Prostate gland (tissue), 2 donors: ENCODE measurements at regions not wholly inside any gene's neighbourhood (a gene's known extent, or its start where the extent isn't known, plus 50 kb on each side); places are given as distances from the start of the nearest gene placed in this dataset.

ENCODE experiments used
- POLR2A ChIP-seq: fragments of 450-650 bp; IDR thresholded peaks from one replicate; pipeline ENCODE4 v1.6.1; 2016; ENCODE audit warnings: antibody characterized with exemption, mild to moderate bottlenecking
- POLR2AphosphoS5 ChIP-seq: sonication (generic); formaldehyde crosslinking; IDR thresholded peaks from one replicate; pipeline ENCODE4 v1.6.1; 2017; ENCODE audit warnings: antibody characterized with exemption
- TF ChIP-seq, protein P1 (sequence below), 4 experiments: fragments of 200-600 bp in 2 of 4; fragments of 450-650 bp in 2 of 4; sonication (generic) in 2 of 4; IDR thresholded peaks; 1 replicate in 3 of 4; 2 replicates in 1 of 4; pipeline ENCODE4 v1.5.1; 2016 to 2019; ENCODE audit warnings: antibody characterized with exemption in 4 of 4, mild to moderate bottlenecking in 2 of 4, moderate library complexity in 2 of 4

GRCh38 chr7:25727876-25728275 is 424.1 kb upstream of the NFE2L3 start:
- TF ChIP-seq, protein P1, sequence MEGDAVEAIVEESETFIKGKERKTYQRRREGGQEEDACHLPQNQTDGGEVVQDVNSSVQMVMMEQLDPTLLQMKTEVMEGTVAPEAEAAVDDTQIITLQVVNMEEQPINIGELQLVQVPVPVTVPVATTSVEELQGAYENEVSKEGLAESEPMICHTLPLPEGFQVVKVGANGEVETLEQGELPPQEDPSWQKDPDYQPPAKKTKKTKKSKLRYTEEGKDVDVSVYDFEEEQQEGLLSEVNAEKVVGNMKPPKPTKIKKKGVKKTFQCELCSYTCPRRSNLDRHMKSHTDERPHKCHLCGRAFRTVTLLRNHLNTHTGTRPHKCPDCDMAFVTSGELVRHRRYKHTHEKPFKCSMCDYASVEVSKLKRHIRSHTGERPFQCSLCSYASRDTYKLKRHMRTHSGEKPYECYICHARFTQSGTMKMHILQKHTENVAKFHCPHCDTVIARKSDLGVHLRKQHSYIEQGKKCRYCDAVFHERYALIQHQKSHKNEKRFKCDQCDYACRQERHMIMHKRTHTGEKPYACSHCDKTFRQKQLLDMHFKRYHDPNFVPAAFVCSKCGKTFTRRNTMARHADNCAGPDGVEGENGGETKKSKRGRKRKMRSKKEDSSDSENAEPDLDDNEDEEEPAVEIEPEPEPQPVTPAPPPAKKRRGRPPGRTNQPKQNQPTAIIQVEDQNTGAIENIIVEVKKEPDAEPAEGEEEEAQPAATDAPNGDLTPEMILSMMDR (IDR thresholded peaks at IDR 0.05) = no peak
- TF ChIP-seq POLR2A = no peak
- no peak for TF ChIP-seq POLR2AphosphoS5
